Neural crest cell (in vitro differentiated cells): ENCODE measurements at regions not wholly inside any gene's neighbourhood (a gene's known extent, or its start where the extent isn't known, plus 50 kb on each side); places are given as distances from the start of the nearest gene placed in this dataset.
"Not testable (repeated sequence)": the region's sequence is repeated elsewhere in the genome, so short reads cannot be mapped to it uniquely, and the experiment has no call there.

Source experiments
- DNase-seq: peaks from one replicate; pipeline ENCODE4 v3.0.0; 2021; ENCODE audit warnings: low read depth, mixed read lengths, low spot score
- H3K27ac Mint-ChIP-seq: one replicate; pipeline ENCODE4 v1.8.0; 2021; ENCODE audit warnings: mild to moderate bottlenecking, mixed read lengths; ENCODE audit not compliant: unreplicated experiment
- H3K27me3 Mint-ChIP-seq: 2 replicates; pipeline ENCODE4 v1.8.0; 2021; ENCODE audit warnings: low read depth, mild to moderate bottlenecking, mixed read lengths
- H3K36me3 Mint-ChIP-seq: 2 replicates; pipeline ENCODE4 v1.8.0; 2021; ENCODE audit warnings: low read depth, mild to moderate bottlenecking, mixed read lengths
- H3K4me1 Mint-ChIP-seq: 2 replicates; pipeline ENCODE4 v1.8.0; 2021; ENCODE audit warnings: mixed read lengths
- H3K4me3 Mint-ChIP-seq: one replicate; pipeline ENCODE4 v1.8.0; 2021; ENCODE audit warnings: mild to moderate bottlenecking, mixed read lengths
- H3K9me3 Mint-ChIP-seq: 2 replicates; pipeline ENCODE4 v1.8.0; 2021; ENCODE audit warnings: mixed read lengths
- CTCF ChIP-seq: fragments of 200-600 bp; sonication (generic); conservative IDR thresholded peaks from 2 replicates; pipeline ENCODE4 v1.5.0; 2021; ENCODE audit warnings: antibody characterized with exemption, mild to moderate bottlenecking

DNA sequence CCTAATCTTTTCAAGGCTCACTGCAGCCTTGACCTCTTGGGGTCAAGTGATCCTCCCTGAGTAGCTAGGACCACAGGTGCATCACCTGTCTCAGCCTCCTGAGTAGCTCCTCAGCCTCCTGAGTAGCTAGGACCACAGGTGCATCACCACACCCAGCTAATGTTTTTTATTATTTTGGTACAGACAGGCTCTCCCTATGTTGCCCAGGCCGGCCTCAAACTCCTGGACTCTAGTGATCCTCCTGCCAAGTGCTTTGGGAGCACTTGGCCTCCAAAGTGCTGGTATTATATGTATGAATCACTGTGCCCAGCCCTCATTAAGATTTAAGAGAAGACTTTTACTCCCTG lies 58.5 kb upstream of the S1PR1 start:
- Mint-ChIP-seq H3K27me3 (no peaks in the 10 kb centered on the region), H3K9me3 (peaks cover 4% of the 10 kb centered on the region), H3K27ac (no peak overlapping the region), H3K36me3 (no peaks in the 10 kb centered on the region), H3K4me3 (no peak overlapping the region), H3K4me1 (peaks cover 11% of the 10 kb centered on the region)
- DNase-seq: no peak
- TF ChIP-seq CTCF: no peak

- H3K9me3 Mint-ChIP-seq: peaks cover 4% of the 10 kb centered on the region
- H3K4me3 Mint-ChIP-seq: no peak overlapping the region
- H3K27ac Mint-ChIP-seq: no peak overlapping the region
- H3K36me3 Mint-ChIP-seq: no peaks in the 10 kb centered on the region
- TF ChIP-seq CTCF: no peak
- H3K27me3 Mint-ChIP-seq: no peaks in the 10 kb centered on the region
- no peak for DNase-seq
- peaks cover 11% of the 10 kb centered on the region for H3K4me1 Mint-ChIP-seq
These were observed 60.9 kb upstream of the S1PR1 start for GRCh38 chr1:101175886-101176285.

DNA sequence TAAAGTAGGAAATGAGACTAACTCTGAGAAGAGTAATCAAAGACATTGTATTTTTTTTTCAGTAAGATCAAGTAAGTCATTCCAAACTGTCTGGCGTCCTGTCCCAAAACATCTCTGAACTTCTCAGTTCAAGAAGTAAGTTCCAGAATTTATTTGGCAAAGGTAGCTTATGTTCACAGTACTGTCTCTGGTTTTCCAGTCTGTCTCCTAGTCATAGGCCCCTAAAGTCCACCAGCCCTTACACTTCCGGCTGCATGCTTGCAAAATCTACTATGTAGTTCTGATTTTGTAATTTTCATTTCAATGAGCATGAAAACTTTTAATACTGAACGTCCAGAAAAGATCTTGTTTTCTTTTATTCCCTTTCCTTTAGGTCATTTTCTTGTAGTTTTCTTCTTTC lies 61.4 kb upstream of the S1PR1 start:
- no peak overlapping the region for H3K27ac Mint-ChIP-seq

GRCh38 chr1:101174722-101175121 lies 62.1 kb upstream of the S1PR1 start:
- H3K27me3 Mint-ChIP-seq: no peaks in the 10 kb centered on the region
- no peak overlapping the region for H3K27ac Mint-ChIP-seq
- H3K36me3 Mint-ChIP-seq: no peaks in the 10 kb centered on the region
- TF ChIP-seq CTCF: no peak
- peaks cover 11% of the 10 kb centered on the region for H3K4me1 Mint-ChIP-seq
- no peak overlapping the region for H3K4me3 Mint-ChIP-seq
- H3K9me3 Mint-ChIP-seq: peaks cover under 1% of the 10 kb centered on the region
- DNase-seq: no peak

More for the DNA sequence above, 61.4 kb upstream of the S1PR1 start:
- TF ChIP-seq CTCF: no peak
- Mint-ChIP-seq H3K36me3 (no peaks in the 10 kb centered on the region), H3K4me3 (no peak overlapping the region), H3K4me1 (peaks cover 11% of the 10 kb centered on the region), H3K9me3 (peaks cover 4% of the 10 kb centered on the region), H3K27me3 (no peaks in the 10 kb centered on the region)
- DNase-seq: no peak

DNA sequence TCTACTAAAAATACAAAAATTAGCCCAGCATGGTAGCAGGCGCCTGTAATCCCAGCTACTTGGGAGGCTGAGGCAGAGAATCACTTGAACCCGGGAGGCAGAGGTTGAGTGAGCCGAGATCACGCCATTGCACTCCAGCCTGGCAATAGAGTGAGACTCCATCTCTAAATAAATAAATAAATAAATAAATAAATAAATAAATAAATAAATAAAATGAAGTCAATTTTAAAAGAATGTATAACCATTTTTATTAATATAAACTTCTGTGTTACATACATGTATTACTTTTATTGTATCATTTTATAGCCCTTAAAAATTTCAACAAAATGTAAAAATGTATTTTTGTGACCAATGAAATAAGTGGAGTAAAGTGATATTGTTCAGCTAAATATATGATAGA lies 62.5 kb upstream of the S1PR1 start:
- not testable (repeated sequence) for H3K36me3 Mint-ChIP-seq, H3K9me3 Mint-ChIP-seq, H3K4me1 Mint-ChIP-seq, DNase-seq, H3K27me3 Mint-ChIP-seq, H3K27ac Mint-ChIP-seq, H3K4me3 Mint-ChIP-seq

- no peak for TF ChIP-seq CTCF
- Mint-ChIP-seq H3K9me3 (no peaks in the 10 kb centered on the region), H3K27me3 (no peaks in the 10 kb centered on the region), H3K4me1 (peaks cover 4% of the 10 kb centered on the region), H3K36me3 (no peaks in the 10 kb centered on the region), H3K27ac (no peak overlapping the region), H3K4me3 (no peak overlapping the region)
- no peak for DNase-seq
These were observed 66.2 kb upstream of the S1PR1 start for GRCh38 chr1:101170506-101171050.
